ENCODE measurements at regions not wholly inside any gene's neighbourhood (a gene's known extent, or its start where the extent isn't known, plus 50 kb on each side); places are given as distances from the start of the nearest gene placed in this dataset.

- Histone ChIP-seq H3K36me3 (ENCODE audit: low read depth, missing control alignments) (no peaks in the 10 kb centered on the region), H3K4me1 (no peaks in the 10 kb centered on the region), H3K27me3 (no peaks in the 10 kb centered on the region), H3K9me3 (no peaks in the 10 kb centered on the region), H3K4me3 (no peak overlapping the region), H3K27ac (no peak overlapping the region)
- intact Hi-C loops (cut with DNase I; ENCODE audit: low total_unique reads): no loop called here
- WGBS, 2 donors: 93 to 95% methylated on average over 2 of the region's 2 CpGs
- DNase-seq: no peak
- TF ChIP-seq POLR2A (IDR thresholded peaks at IDR 0.05) (no peak), CTCF (IDR thresholded peaks at IDR 0.05) (no peak)
Measured at GRCh38 chr10:89076120-89076519, 85.5 kb downstream of the FAS start.

GRCh38 chr10:89075631-89076030 lies 85.0 kb downstream of the FAS start:
- 94 to 97% methylated on average over 1 of the region's 1 CpG for WGBS, 2 donors
- H3K27me3 ChIP-seq: no peaks in the 10 kb centered on the region
- H3K4me3 ChIP-seq: no peak overlapping the region
- no peaks in the 10 kb centered on the region for H3K4me1 ChIP-seq
- intact Hi-C loops (cut with DNase I; ENCODE audit: low total_unique reads): no loop called here
- DNase-seq: no peak
- H3K27ac ChIP-seq: no peak overlapping the region
- H3K9me3 ChIP-seq: no peaks in the 10 kb centered on the region
- no peaks in the 10 kb centered on the region for H3K36me3 ChIP-seq (ENCODE audit: low read depth, missing control alignments)
- TF ChIP-seq CTCF (IDR thresholded peaks at IDR 0.05): no peak
- no peak for TF ChIP-seq POLR2A (IDR thresholded peaks at IDR 0.05)

GRCh38 chr10:89074120-89074519 lies 83.5 kb downstream of the FAS start:
- Histone ChIP-seq H3K9me3 (no peaks in the 10 kb centered on the region), H3K27me3 (no peaks in the 10 kb centered on the region), H3K4me1 (no peaks in the 10 kb centered on the region), H3K27ac (peak overlapping the region; percentile 26 to 74), H3K36me3 (ENCODE audit: low read depth, missing control alignments) (no peaks in the 10 kb centered on the region), H3K4me3 (no peak overlapping the region)
- peak; percentile 70 for DNase-seq
- no peak for TF ChIP-seq POLR2A (IDR thresholded peaks at IDR 0.05)
- no peak for TF ChIP-seq CTCF (IDR thresholded peaks at IDR 0.05)
- intact Hi-C loops (cut with DNase I; ENCODE audit: low total_unique reads): no loop called here
- WGBS, 2 donors: 34 to 37% methylated on average over 3 of the region's 3 CpGs

- DNase-seq: no peak
- Histone ChIP-seq H3K27me3 (no peaks in the 10 kb centered on the region), H3K4me1 (no peaks in the 10 kb centered on the region), H3K36me3 (ENCODE audit: low read depth, missing control alignments) (no peaks in the 10 kb centered on the region), H3K9me3 (no peaks in the 10 kb centered on the region), H3K27ac (peak overlapping the region in 1 of 2 donors; percentile 74), H3K4me3 (no peak overlapping the region)
- intact Hi-C loops (cut with DNase I; ENCODE audit: low total_unique reads): no loop called here
- 59 to 60% methylated on average over 2 of the region's 2 CpGs for WGBS, 2 donors
- TF ChIP-seq POLR2A (IDR thresholded peaks at IDR 0.05) (no peak), CTCF (IDR thresholded peaks at IDR 0.05) (no peak)
Measured at GRCh38 chr10:89073719-89074118, 83.1 kb downstream of the FAS start.

GRCh38 chr10:89069589-89069988 lies 79.0 kb downstream of the FAS start:
- 74 to 77% methylated on average over 4 of the region's 4 CpGs for WGBS, 2 donors
- H3K4me1 ChIP-seq: peaks cover 6% of the 10 kb centered on the region
- H3K36me3 ChIP-seq (ENCODE audit: low read depth, missing control alignments): no peaks in the 10 kb centered on the region
- no peaks in the 10 kb centered on the region for H3K27me3 ChIP-seq
- TF ChIP-seq CTCF (IDR thresholded peaks at IDR 0.05) (no peak), POLR2A (IDR thresholded peaks at IDR 0.05) (no peak)
- DNase-seq: peak; percentile 24
- no peak overlapping the region for H3K27ac ChIP-seq
- no peaks in the 10 kb centered on the region for H3K9me3 ChIP-seq
- intact Hi-C loops (cut with DNase I; ENCODE audit: low total_unique reads): no loop called here
- no peak overlapping the region for H3K4me3 ChIP-seq
